ENCODE measurements at regions not wholly inside any gene's neighbourhood (a gene's known extent, or its start where the extent isn't known, plus 50 kb on each side); places are given as distances from the start of the nearest gene placed in this dataset.

GRCh38 chr15:78708713-78709260 is 67.8 kb upstream of the CHRNB4 start:
- intact Hi-C loops (cut with DNase I) = loop anchor here (5.0 to 10.0 kb wide), 2 partner anchors 64 to 91 kb away; partner anchors contain the start of gene CHRNB4
- DNase-seq = no peak

- intact Hi-C loops (cut with DNase I) = loop anchor here (5.0 to 10.0 kb wide), 2 partner anchors 62 to 89 kb away; partner anchors contain the start of gene CHRNB4
- peak in 1 of 42 donors; percentile 3 for DNase-seq
Measured at GRCh38 chr15:78706481-78707235, 65.6 kb upstream of the CHRNB4 start.

GRCh38 chr15:78703334-78704056 is 62.5 kb upstream of the CHRNB4 start:
- intact Hi-C loops (cut with DNase I) = loop anchor here (10.0 kb wide), 1 partner anchor 59 kb away; the partner anchor contains the start of gene CHRNB4
- DNase-seq = peak in 2 of 42 donors; percentile 2 to 18

GRCh38 chr15:78702609-78703333 is 61.8 kb upstream of the CHRNB4 start:
- DNase-seq = no peak
- intact Hi-C loops (cut with DNase I) = loop anchor here (10.0 kb wide), 1 partner anchor 58 kb away; the partner anchor contains the start of gene CHRNB4

- no peak for DNase-seq
- intact Hi-C loops (cut with DNase I) = no loop called here
Measured at GRCh38 chr15:78697449-78697848, 56.4 kb upstream of the CHRNB4 start.

- DNase-seq = no peak
- intact Hi-C loops (cut with DNase I) = no loop called here
Measured at GRCh38 chr15:78696436-78696835, 55.4 kb upstream of the CHRNB4 start.

- intact Hi-C loops (cut with DNase I) = no loop called here
- peak in 2 of 42 donors; percentile 32 to 33 for DNase-seq
Measured at GRCh38 chr15:78695854-78696253, 54.8 kb upstream of the CHRNB4 start.

GRCh38 chr15:78695046-78695671 is 54.1 kb upstream of the CHRNB4 start:
- peak in 2 of 42 donors; percentile 2 to 3 for DNase-seq
- intact Hi-C loops (cut with DNase I) = no loop called here

- intact Hi-C loops (cut with DNase I) = no loop called here
- DNase-seq = peak in 2 of 42 donors; percentile 18 to 34
Measured at GRCh38 chr15:78691851-78692421, 50.9 kb upstream of the CHRNB4 start.

- intact Hi-C loops (cut with DNase I) = no loop called here
Measured at GRCh38 chr15:78691167-78691850, 50.3 kb upstream of the CHRNB4 start.

More at GRCh38 chr15:78691167-78691850, 50.3 kb upstream of the CHRNB4 start:
- DNase-seq = peak in 1 of 42 donors; percentile 28
